Ishikawa (cell line): ENCODE measurements at regions not wholly inside any gene's neighbourhood (a gene's known extent, or its start where the extent isn't known, plus 50 kb on each side); places are given as distances from the start of the nearest gene placed in this dataset.

Experiments
- CEBPB ChIP-seq: IDR thresholded peaks from 2 replicates; pipeline ENCODE4 v1.6.1; 2012
- CREB1 ChIP-seq: IDR thresholded peaks from 2 replicates; pipeline ENCODE4 v1.6.1; 2012; ENCODE audit warnings: low read depth
- EGR1 ChIP-seq: IDR thresholded peaks from 2 replicates; pipeline ENCODE4 v1.6.1; 2012
- EP300 ChIP-seq: IDR thresholded peaks from 2 replicates; pipeline ENCODE4 v1.6.1; 2012; ENCODE audit warnings: borderline replicate concordance
- FOXM1 ChIP-seq: IDR thresholded peaks from 2 replicates; pipeline ENCODE4 v1.6.1; 2012; ENCODE audit warnings: low read depth, borderline replicate concordance
- NFIC ChIP-seq: IDR thresholded peaks from 2 replicates; pipeline ENCODE4 v1.6.1; 2012
- RAD21 ChIP-seq: IDR thresholded peaks from 2 replicates; pipeline ENCODE4 v1.6.1; 2012; ENCODE audit warnings: low read depth
- TAF1 ChIP-seq: IDR thresholded peaks from 2 replicates; pipeline ENCODE4 v1.6.1; 2012; ENCODE audit warnings: low read depth, mild to moderate bottlenecking
- TCF12 ChIP-seq: IDR thresholded peaks from 2 replicates; pipeline ENCODE4 v1.6.1; 2012; ENCODE audit warnings: low read depth
- TEAD4 ChIP-seq: IDR thresholded peaks from 2 replicates; pipeline ENCODE4 v1.6.1; 2012
- YY1 ChIP-seq: IDR thresholded peaks from 2 replicates; pipeline ENCODE4 v1.6.1; 2012; ENCODE audit warnings: low read depth
- ZBTB7A ChIP-seq: IDR thresholded peaks from 2 replicates; pipeline ENCODE4 v1.6.1; 2012; ENCODE audit warnings: low read depth
- TF ChIP-seq, protein P1 (sequence below): IDR thresholded peaks from 2 replicates; pipeline ENCODE4 v1.6.1; 2012
- TF ChIP-seq, protein P2 (sequence below): IDR thresholded peaks from 2 replicates; pipeline ENCODE4 v1.6.1; 2012
- TF ChIP-seq, protein P3 (sequence below): IDR thresholded peaks from 2 replicates; pipeline ENCODE4 v1.6.1; 2012; ENCODE audit warnings: low read depth, mild to moderate bottlenecking

DNA sequence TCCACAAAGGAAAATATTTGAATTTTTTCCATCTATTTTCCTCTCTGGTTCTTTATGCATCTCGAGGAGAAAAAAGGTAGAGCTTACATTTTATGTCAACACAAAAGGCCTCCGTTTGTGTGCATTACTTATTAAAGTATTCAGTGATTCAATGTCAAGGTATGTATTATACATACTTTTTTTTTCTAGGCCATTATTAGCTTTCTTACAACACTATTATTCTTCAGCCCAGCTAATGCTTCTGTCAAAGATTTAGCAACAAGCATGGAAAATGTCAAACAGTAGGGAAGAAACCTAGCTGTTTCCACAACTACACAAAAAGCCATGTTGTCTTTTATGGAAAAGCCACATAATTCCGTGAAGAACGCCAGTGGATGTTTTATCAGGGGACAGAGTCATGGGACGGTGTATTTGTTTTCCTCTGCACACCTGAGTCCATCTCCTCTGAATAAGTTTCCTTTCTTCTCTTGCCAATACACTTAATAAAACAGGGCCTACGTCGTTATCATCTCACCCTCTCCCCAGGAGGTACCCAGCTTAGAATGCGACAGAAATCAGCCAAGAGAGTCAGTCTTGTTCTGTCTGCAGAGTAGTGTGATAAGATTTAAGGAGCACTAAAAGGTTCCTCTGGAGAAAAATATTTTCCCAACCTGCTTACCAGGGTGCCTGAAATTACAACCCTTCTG is 209.7 kb upstream of the AUTS2 start:
- no peak for TF ChIP-seq FOXM1
- no peak for TF ChIP-seq EGR1
- TF ChIP-seq YY1: no peak
- TF ChIP-seq, protein P1, sequence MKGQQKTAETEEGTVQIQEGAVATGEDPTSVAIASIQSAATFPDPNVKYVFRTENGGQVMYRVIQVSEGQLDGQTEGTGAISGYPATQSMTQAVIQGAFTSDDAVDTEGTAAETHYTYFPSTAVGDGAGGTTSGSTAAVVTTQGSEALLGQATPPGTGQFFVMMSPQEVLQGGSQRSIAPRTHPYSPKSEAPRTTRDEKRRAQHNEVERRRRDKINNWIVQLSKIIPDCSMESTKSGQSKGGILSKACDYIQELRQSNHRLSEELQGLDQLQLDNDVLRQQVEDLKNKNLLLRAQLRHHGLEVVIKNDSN: no peak
- TF ChIP-seq EP300: no peak
- no peak for TF ChIP-seq CREB1
- no peak for TF ChIP-seq RAD21
- TF ChIP-seq NFIC: no peak
- no peak for TF ChIP-seq TEAD4
- TF ChIP-seq TAF1: no peak
- TF ChIP-seq, protein P2, sequence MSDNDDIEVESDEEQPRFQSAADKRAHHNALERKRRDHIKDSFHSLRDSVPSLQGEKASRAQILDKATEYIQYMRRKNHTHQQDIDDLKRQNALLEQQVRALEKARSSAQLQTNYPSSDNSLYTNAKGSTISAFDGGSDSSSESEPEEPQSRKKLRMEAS: no peak
- no peak for TF ChIP-seq ZBTB7A
- TF ChIP-seq CEBPB: no peak
- TF ChIP-seq TCF12: no peak
- TF ChIP-seq, protein P3, sequence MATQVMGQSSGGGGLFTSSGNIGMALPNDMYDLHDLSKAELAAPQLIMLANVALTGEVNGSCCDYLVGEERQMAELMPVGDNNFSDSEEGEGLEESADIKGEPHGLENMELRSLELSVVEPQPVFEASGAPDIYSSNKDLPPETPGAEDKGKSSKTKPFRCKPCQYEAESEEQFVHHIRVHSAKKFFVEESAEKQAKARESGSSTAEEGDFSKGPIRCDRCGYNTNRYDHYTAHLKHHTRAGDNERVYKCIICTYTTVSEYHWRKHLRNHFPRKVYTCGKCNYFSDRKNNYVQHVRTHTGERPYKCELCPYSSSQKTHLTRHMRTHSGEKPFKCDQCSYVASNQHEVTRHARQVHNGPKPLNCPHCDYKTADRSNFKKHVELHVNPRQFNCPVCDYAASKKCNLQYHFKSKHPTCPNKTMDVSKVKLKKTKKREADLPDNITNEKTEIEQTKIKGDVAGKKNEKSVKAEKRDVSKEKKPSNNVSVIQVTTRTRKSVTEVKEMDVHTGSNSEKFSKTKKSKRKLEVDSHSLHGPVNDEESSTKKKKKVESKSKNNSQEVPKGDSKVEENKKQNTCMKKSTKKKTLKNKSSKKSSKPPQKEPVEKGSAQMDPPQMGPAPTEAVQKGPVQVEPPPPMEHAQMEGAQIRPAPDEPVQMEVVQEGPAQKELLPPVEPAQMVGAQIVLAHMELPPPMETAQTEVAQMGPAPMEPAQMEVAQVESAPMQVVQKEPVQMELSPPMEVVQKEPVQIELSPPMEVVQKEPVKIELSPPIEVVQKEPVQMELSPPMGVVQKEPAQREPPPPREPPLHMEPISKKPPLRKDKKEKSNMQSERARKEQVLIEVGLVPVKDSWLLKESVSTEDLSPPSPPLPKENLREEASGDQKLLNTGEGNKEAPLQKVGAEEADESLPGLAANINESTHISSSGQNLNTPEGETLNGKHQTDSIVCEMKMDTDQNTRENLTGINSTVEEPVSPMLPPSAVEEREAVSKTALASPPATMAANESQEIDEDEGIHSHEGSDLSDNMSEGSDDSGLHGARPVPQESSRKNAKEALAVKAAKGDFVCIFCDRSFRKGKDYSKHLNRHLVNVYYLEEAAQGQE: no peak

DNA sequence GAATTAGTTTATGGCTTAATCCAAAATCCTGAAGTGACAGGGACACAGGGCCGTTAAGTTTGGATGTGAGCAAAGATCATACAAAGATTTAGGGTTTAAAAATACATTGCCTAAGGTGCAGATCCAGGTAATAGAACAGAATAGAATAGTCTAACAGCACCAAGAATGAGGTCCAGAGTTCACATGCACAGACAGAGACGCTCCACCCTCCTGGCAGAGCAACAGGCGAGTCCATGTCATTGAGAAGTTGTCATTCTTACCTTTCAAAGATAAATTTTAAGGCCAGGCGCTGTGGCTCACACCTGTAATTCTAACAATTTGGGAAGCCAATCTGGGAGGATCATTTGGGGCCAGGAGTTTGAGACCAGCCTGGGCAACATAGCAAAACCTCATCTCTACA is 209.1 kb upstream of the AUTS2 start:
- TF ChIP-seq NFIC: no peak
- TF ChIP-seq TAF1: no peak
- no peak for TF ChIP-seq YY1
- TF ChIP-seq, protein P3: no peak
- TF ChIP-seq TCF12: no peak
- no peak for TF ChIP-seq TEAD4
- TF ChIP-seq EGR1: no peak
- TF ChIP-seq ZBTB7A: no peak
- TF ChIP-seq EP300: no peak
- no peak for TF ChIP-seq CREB1
- no peak for TF ChIP-seq FOXM1
- no peak for TF ChIP-seq RAD21
- TF ChIP-seq, protein P1: no peak
- TF ChIP-seq, protein P2: no peak
- no peak for TF ChIP-seq CEBPB

DNA sequence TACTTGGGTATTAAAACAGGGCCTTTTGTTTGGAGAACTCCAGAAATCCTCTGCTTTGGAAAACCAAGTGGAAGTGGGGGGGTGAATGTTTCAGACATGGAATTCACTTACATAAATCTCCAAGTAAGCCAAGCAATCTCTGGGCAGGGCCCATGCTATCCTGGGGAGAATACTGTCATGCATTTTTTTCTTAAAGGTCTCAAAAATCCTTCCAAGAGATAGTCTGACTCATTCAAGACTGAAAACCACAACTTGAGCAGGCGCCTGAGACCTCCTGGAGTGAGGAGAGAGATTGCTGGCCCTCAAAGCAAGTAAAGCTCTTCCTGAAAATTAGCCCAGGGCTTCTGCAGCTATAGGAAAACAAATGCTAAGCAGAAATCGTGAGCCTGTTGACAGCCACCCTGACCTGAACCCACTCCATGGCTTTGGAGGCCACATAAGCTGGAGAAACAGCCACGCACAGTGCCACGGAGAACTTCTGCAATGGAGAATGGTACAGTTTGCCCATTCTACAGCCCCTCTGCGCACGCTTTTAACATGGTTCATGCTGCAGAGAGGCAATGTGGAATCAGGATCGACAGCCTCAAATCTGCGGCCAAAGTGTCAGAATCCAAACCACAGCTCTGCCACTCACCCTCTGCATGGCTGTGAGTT is 203.1 kb upstream of the AUTS2 start:
- no peak for TF ChIP-seq CREB1
- no peak for TF ChIP-seq FOXM1
- TF ChIP-seq CEBPB: no peak

DNA sequence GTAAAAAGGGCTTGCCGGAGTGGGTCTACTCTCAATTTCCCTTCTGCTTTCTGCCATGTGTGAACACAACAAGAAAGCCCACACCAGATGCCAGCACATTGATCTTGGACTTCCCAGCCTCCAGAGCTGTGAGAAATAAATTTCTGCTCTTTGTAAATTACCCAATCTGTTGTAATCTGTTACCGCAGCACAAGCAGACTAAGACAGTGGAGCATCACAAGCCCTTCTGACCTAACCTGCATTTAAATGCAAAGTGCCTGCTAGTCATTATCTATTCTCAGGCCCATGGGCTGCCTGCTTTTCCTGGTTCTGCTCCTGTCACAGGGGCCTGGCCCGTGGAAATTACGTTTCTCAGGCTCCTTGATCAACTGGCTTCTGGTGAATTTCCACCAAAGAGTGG is 199.3 kb upstream of the AUTS2 start:
- no peak for TF ChIP-seq RAD21
- TF ChIP-seq EGR1: no peak
- TF ChIP-seq ZBTB7A: no peak
- TF ChIP-seq TAF1: no peak
- TF ChIP-seq, protein P3: no peak
